ENCODE measurements at regions not wholly inside any gene's neighbourhood (a gene's known extent, or its start where the extent isn't known, plus 50 kb on each side); places are given as distances from the start of the nearest gene placed in this dataset.

GRCh38 chr4:34939073-34939472 lies 1305.2 kb downstream of the ARAP2 start:
- H3K27ac ChIP-seq (ENCODE audit: low read depth, low read length) = no peak overlapping the region
- ChIA-PET POLR2A (no interaction called here), CTCF (no interaction called here), RAD21 (ENCODE audit: low non-redundant PET in 1 of 2, low total read pairs in 2 of 2, uncharacterized antibody in 2 of 2, unreplicated experiment in 2 of 2) (no interaction called here)
- no peaks in the 10 kb centered on the region for H3K4me1 ChIP-seq (ENCODE audit: control insufficient read depth in 1 of 2, insufficient read depth in 2 of 2, low read length in 2 of 2)
- no peaks in the 10 kb centered on the region for H3K9me2 ChIP-seq (ENCODE audit: insufficient read depth)
- H3K9me3 ChIP-seq (ENCODE audit: control insufficient read depth in 1 of 2, insufficient read depth in 1 of 2, low read depth in 1 of 2, low read length in 2 of 2) = no peaks in the 10 kb centered on the region
- H3K9ac ChIP-seq (ENCODE audit: low read length) = no peak overlapping the region
- no peaks in the 10 kb centered on the region for H3K36me3 ChIP-seq (ENCODE audit: control insufficient read depth in 1 of 2, insufficient read depth in 2 of 2, low read length in 2 of 2)
- H2AFZ ChIP-seq (ENCODE audit: low read depth, low read length, poor library complexity, severe bottlenecking) = no peak overlapping the region
- no peaks in the 10 kb centered on the region for H3K79me2 ChIP-seq (ENCODE audit: insufficient read depth, low read length)
- BruUV-seq (replicated peaks) = no TSS peak
- intact Hi-C loops (cut with micrococcal nuclease) = no loop called here
- ATAC-seq (no peak), DNase-seq (ENCODE audit: low read depth, low spot score) (no peak)
- no peaks in the 10 kb centered on the region for H4K20me1 ChIP-seq (ENCODE audit: insufficient read depth)
- no peak overlapping the region for H3K4me2 ChIP-seq (ENCODE audit: low read length)
- H3K27me3 ChIP-seq (ENCODE audit: insufficient read depth, low read length) = no peaks in the 10 kb centered on the region
- H3K4me3 ChIP-seq (replicated peaks in 1 of 2; ENCODE audit: low read depth in 1 of 2, low read length in 2 of 2) = no peak overlapping the region
- no peak for TF ChIP-seq POLR2AphosphoS5 (IDR thresholded peaks at IDR 0.05; ENCODE audit: low read depth, low read length)
- no peak for TF ChIP-seq POLR2A (IDR thresholded peaks at IDR 0.05; ENCODE audit: borderline replicate concordance, extremely low read depth, insufficient read depth, insufficient read length)
- no peak for TF ChIP-seq ELF1 (IDR thresholded peaks at IDR 0.05; ENCODE audit: borderline replicate concordance, low read depth)
- no peak for TF ChIP-seq EZH2phosphoT487 (IDR thresholded peaks at IDR 0.05; ENCODE audit: borderline replicate concordance)
- no peak for TF ChIP-seq TCF7L2 (IDR thresholded peaks at IDR 0.05; ENCODE audit: borderline replicate concordance, extremely low read depth, insufficient read depth, insufficient read length)
- no peak for TF ChIP-seq ZBTB33 (IDR thresholded peaks at IDR 0.05; ENCODE audit: extremely low read depth, insufficient replicate concordance, low read length)
- TF ChIP-seq CBX3 (IDR thresholded peaks at IDR 0.05; ENCODE audit: low read depth) = no peak
- TF ChIP-seq EGR1 (IDR thresholded peaks at IDR 0.05; ENCODE audit: low read depth) = no peak

- H3K79me2 ChIP-seq (ENCODE audit: insufficient read depth, low read length) = no peaks in the 10 kb centered on the region
- no peaks in the 10 kb centered on the region for H3K9me2 ChIP-seq (ENCODE audit: insufficient read depth)
- DNase-seq (ENCODE audit: low read depth, low spot score) (no peak), ATAC-seq (no peak)
- ChIA-PET RAD21 (ENCODE audit: low non-redundant PET in 1 of 2, low total read pairs in 2 of 2, uncharacterized antibody in 2 of 2, unreplicated experiment in 2 of 2) (no interaction called here), CTCF (no interaction called here), POLR2A (no interaction called here)
- no peak overlapping the region for H2AFZ ChIP-seq (ENCODE audit: low read depth, low read length, poor library complexity, severe bottlenecking)
- intact Hi-C loops (cut with micrococcal nuclease) = no loop called here
- H3K4me1 ChIP-seq (ENCODE audit: control insufficient read depth in 1 of 2, insufficient read depth in 2 of 2, low read length in 2 of 2) = no peaks in the 10 kb centered on the region
- no peak overlapping the region for H3K4me2 ChIP-seq (ENCODE audit: low read length)
- no peaks in the 10 kb centered on the region for H3K36me3 ChIP-seq (ENCODE audit: control insufficient read depth in 1 of 2, insufficient read depth in 2 of 2, low read length in 2 of 2)
- BruUV-seq (replicated peaks) = no TSS peak
- H3K4me3 ChIP-seq (replicated peaks in 1 of 2; ENCODE audit: low read depth in 1 of 2, low read length in 2 of 2) = no peak overlapping the region
- no peak overlapping the region for H3K27ac ChIP-seq (ENCODE audit: low read depth, low read length)
- H3K9ac ChIP-seq (ENCODE audit: low read length) = no peak overlapping the region
- no peaks in the 10 kb centered on the region for H4K20me1 ChIP-seq (ENCODE audit: insufficient read depth)
- H3K9me3 ChIP-seq (ENCODE audit: control insufficient read depth in 1 of 2, insufficient read depth in 1 of 2, low read depth in 1 of 2, low read length in 2 of 2) = no peaks in the 10 kb centered on the region
- no peaks in the 10 kb centered on the region for H3K27me3 ChIP-seq (ENCODE audit: insufficient read depth, low read length)
- no peak for TF ChIP-seq JUND (IDR thresholded peaks at IDR 0.05)
- TF ChIP-seq EGR1 (IDR thresholded peaks at IDR 0.05; ENCODE audit: low read depth) = no peak
- TF ChIP-seq ZNF274 (IDR thresholded peaks at IDR 0.05; ENCODE audit: low read depth, low read length) = no peak
- TF ChIP-seq REST (IDR thresholded peaks at IDR 0.05; ENCODE audit: low read depth) = no peak
- no peak for TF ChIP-seq ATF3 (IDR thresholded peaks at IDR 0.05)
- TF ChIP-seq CBX3 (IDR thresholded peaks at IDR 0.05; ENCODE audit: low read depth) = no peak
- TF ChIP-seq YY1 (IDR thresholded peaks at IDR 0.05; ENCODE audit: extremely low read depth, insufficient replicate concordance, low read depth, low read length) = no peak
- no peak for TF ChIP-seq SIN3A (IDR thresholded peaks at IDR 0.05; ENCODE audit: low read depth)
- TF ChIP-seq EZH2 (IDR thresholded peaks at IDR 0.05) = no peak
- TF ChIP-seq ELF1 (IDR thresholded peaks at IDR 0.05; ENCODE audit: borderline replicate concordance, low read depth) = no peak
- no peak for TF ChIP-seq TCF7L2 (IDR thresholded peaks at IDR 0.05; ENCODE audit: borderline replicate concordance, extremely low read depth, insufficient read depth, insufficient read length)
Measured at GRCh38 chr4:34943741-34944386, 1300.5 kb downstream of the ARAP2 start.

All from HCT116 (cell line).